HUES48 (cell line): ENCODE measurements at regions not wholly inside any gene's neighbourhood (a gene's known extent, or its start where the extent isn't known, plus 50 kb on each side); places are given as distances from the start of the nearest gene placed in this dataset.

ENCODE experiments used
- H3K27ac ChIP-seq: one replicate; pipeline ENCODE4 v1.7.0; 2013; ENCODE audit warnings: low read depth, low read length, inconsistent platforms
- H3K27me3 ChIP-seq: 2 replicates; pipeline ENCODE4 v1.6.1; 2013; ENCODE audit warnings: mild to moderate bottlenecking, low read length; ENCODE audit not compliant: control insufficient read depth, insufficient read depth
- H3K36me3 ChIP-seq: 2 replicates; pipeline ENCODE4 v1.6.1; 2013; ENCODE audit warnings: low read length; ENCODE audit not compliant: control insufficient read depth, insufficient read depth
- H3K4me1 ChIP-seq: 2 replicates; pipeline ENCODE4 v1.6.1; 2013; ENCODE audit warnings: mild to moderate bottlenecking, low read length; ENCODE audit not compliant: control insufficient read depth, insufficient read depth
- H3K4me3 ChIP-seq: 2 replicates; pipeline ENCODE4 v1.5.1; 2013; ENCODE audit warnings: mild to moderate bottlenecking, low read depth, low read length
- H3K9ac ChIP-seq: 2 replicates; pipeline ENCODE4 v1.6.1; 2013; ENCODE audit warnings: mild to moderate bottlenecking, low read depth, low read length, moderate library complexity
- H3K9me3 ChIP-seq: 2 replicates; pipeline ENCODE4 v1.6.1; 2013; ENCODE audit warnings: low read length; ENCODE audit not compliant: control insufficient read depth, insufficient read depth

DNA sequence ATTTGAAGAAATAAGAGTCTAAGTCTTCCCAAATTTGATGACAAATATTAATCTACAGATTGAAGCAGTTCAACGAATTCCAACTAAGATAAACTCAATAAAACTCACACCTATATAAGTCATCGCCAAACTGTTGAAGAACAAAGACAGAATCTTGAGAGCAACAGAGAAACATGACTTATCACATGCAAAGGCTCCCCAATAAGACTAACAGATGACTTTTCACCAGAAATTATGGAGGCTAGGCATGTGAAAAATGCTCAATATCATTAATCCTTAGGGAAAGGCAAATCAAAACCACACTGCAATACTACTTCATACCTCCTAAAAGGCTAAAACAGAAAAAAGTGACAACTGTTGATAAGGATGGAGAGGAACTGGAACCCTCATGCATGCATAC is 517.6 kb upstream of the SUCLG2 start:
- no peaks in the 10 kb centered on the region for H3K36me3 ChIP-seq
- no peaks in the 10 kb centered on the region for H3K27me3 ChIP-seq
- peaks cover 42% of the 10 kb centered on the region for H3K9me3 ChIP-seq
- H3K4me3 ChIP-seq, result no peak overlapping the region
- no peak overlapping the region for H3K27ac ChIP-seq
- H3K4me1 ChIP-seq, result no peaks in the 10 kb centered on the region
- H3K9ac ChIP-seq, result no peak overlapping the region

DNA sequence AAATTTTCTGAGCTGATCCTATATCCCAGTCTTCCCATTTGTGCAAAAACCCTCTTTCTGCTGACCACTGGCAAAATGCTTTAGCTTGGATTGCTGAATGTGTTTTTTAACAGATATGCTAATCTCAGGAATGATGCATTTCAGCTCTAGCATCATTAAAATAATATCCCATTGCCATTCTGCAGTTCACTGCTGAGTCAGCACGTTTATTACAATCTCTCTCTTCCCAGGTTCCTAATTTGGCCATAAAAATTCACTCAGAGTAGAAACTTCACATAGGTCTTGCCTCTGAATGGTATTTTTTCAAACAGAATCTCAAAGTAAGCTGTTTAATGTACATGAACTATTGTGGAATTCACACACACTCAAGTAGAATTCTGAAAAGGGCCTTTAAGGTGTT is 509.6 kb upstream of the SUCLG2 start:
- Histone ChIP-seq H3K27me3 (no peaks in the 10 kb centered on the region), H3K4me3 (no peak overlapping the region), H3K4me1 (0 out of 2 replicates have a peak, but pooled peaks cover 10% of the 10 kb centered on the region), H3K36me3 (no peaks in the 10 kb centered on the region), H3K9ac (no peak overlapping the region), H3K9me3 (no peaks in the 10 kb centered on the region), H3K27ac (no peak overlapping the region)

DNA sequence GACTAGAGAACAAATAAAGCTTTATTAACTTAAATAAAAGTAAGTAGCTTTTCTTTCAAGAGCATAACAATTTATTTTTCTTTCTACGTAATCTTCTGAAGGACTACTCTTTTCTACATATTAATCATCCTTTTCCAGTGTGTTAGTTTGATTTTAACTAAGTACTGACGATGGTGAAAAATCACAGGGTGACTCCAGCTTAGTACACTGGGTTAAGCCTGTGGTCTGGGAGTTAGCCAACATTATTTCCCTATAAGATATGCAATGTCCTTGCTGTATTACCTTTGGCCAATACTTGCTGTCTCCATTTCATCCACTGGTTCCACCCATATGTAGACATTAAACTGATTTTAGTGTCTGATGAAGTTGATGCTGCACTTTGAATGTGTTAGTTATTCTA is 508.6 kb upstream of the SUCLG2 start:
- Histone ChIP-seq H3K27me3 (no peaks in the 10 kb centered on the region), H3K4me1 (0 out of 2 replicates have a peak, but pooled peaks cover 10% of the 10 kb centered on the region), H3K9ac (no peak overlapping the region), H3K36me3 (no peaks in the 10 kb centered on the region), H3K9me3 (no peaks in the 10 kb centered on the region), H3K4me3 (no peak overlapping the region), H3K27ac (no peak overlapping the region)

DNA sequence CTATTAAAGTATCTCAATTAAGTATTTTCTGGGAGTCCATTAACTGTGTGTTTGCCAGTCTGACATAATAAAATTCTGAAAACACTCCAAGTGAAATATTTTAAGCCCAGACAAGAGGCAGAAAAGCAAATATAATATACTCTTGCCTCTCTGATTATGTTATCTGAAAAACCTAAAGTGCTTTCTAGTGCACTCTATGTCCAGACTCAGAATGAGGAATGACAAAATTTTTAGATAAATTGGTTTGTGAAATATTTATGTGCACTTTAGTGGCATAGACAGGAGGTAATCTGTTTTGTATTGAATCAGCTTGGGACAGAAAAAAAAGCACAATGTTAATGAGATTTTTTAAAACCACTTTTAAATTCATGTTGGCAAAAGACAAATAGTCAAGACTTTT is 508.2 kb upstream of the SUCLG2 start:
- H3K9me3 ChIP-seq, result no peaks in the 10 kb centered on the region
- no peak overlapping the region for H3K27ac ChIP-seq
- H3K27me3 ChIP-seq, result no peaks in the 10 kb centered on the region
- no peak overlapping the region for H3K9ac ChIP-seq
- 0 out of 2 replicates have a peak, but pooled peaks cover 10% of the 10 kb centered on the region for H3K4me1 ChIP-seq
- H3K4me3 ChIP-seq, result no peak overlapping the region
- H3K36me3 ChIP-seq, result no peaks in the 10 kb centered on the region

DNA sequence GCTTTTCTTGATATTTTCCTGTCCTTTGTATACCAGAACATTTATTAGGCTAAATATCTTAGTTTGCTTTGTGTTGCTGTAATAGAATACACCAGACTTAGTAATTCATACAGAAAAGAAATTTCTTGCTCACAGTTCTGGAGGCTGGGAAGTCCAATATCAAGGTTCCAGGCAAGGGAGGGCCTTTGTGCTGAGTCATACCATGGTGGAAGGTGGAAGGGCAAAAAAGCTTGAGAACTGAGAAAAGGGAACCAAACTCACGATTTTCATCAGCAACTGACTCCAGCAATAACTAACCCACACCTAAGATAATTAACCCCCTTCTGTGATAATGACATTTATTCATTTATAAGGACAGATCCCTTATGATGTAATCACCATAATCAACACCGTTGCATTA is 496.9 kb upstream of the SUCLG2 start:
- no peaks in the 10 kb centered on the region for H3K36me3 ChIP-seq
- no peak overlapping the region for H3K27ac ChIP-seq
- H3K9ac ChIP-seq, result no peak overlapping the region
- H3K27me3 ChIP-seq, result no peaks in the 10 kb centered on the region
- no peak overlapping the region for H3K4me3 ChIP-seq
- no peaks in the 10 kb centered on the region for H3K4me1 ChIP-seq
- H3K9me3 ChIP-seq, result no peaks in the 10 kb centered on the region

DNA sequence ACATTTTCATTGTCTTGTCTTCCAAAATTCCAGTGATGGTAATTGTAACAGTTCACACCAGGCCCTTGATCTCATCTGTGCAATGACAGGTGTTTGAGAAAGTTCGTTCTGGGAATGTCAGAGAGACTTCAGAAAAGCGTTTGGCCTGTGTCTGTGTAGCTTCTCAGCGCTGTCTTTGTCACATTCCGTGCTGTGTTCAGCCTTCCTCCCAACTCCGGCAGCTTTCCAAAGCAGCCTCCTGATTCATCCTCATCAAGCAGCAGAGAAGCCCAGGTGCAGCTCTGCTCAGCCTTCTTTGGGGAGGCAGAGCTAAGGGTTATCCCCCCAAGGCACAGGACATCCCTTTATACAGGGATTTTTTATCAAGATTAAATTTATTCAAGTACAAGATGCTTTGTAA is 494.0 kb upstream of the SUCLG2 start:
- H3K36me3 ChIP-seq, result no peaks in the 10 kb centered on the region
- no peaks in the 10 kb centered on the region for H3K27me3 ChIP-seq
- no peak overlapping the region for H3K9ac ChIP-seq
- H3K27ac ChIP-seq, result no peak overlapping the region
- H3K9me3 ChIP-seq, result no peaks in the 10 kb centered on the region
- no peak overlapping the region for H3K4me3 ChIP-seq
- no peaks in the 10 kb centered on the region for H3K4me1 ChIP-seq

DNA sequence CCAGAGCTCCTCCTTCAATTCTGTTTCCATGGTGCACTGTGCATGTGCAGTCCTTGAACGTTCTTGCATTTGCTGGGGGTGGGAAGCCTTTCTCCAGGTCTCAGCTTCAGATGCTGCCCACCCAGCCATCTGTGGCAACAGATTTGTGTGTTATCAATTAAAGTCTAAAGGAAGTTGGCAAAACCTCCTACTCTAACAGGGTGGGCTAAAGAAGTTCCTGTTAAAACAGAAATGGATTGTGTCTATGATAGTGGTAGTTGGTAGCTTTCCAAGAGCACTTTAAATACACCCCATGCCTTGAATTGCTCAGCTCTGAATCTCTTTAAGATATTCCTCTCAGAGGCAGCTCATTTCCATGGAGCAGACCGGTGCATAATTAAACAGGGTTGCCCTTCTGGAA is 488.0 kb upstream of the SUCLG2 start:
- H3K9ac ChIP-seq, result no peak overlapping the region
- no peaks in the 10 kb centered on the region for H3K27me3 ChIP-seq
- no peak overlapping the region for H3K27ac ChIP-seq
- H3K4me1 ChIP-seq, result no peaks in the 10 kb centered on the region
- no peaks in the 10 kb centered on the region for H3K9me3 ChIP-seq
- H3K4me3 ChIP-seq, result no peak overlapping the region
- no peaks in the 10 kb centered on the region for H3K36me3 ChIP-seq

DNA sequence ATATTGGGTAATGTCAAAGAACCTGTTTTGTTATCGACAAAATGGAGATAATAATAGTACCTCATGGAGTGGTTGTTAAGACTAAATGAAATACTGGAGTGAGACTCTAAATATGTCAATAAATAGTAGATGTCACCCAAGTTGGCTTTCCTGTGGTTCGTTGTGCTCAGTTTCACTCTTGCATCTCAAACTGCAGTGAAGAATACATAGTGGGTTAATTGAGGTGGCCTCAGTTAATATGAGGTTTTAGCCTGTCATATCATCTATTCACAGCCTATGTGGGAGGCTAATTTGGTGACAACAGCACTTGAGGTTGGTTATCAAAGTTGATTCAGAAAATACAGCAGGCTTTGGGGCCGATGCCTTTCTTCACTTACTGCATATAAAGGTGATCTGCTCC is 485.5 kb upstream of the SUCLG2 start:
- H3K9me3 ChIP-seq, result no peaks in the 10 kb centered on the region
- peaks cover 21% of the 10 kb centered on the region for H3K4me1 ChIP-seq
- H3K27me3 ChIP-seq, result no peaks in the 10 kb centered on the region
- H3K4me3 ChIP-seq, result no peak overlapping the region
- no peak overlapping the region for H3K27ac ChIP-seq
- no peaks in the 10 kb centered on the region for H3K36me3 ChIP-seq
- no peak overlapping the region for H3K9ac ChIP-seq

DNA sequence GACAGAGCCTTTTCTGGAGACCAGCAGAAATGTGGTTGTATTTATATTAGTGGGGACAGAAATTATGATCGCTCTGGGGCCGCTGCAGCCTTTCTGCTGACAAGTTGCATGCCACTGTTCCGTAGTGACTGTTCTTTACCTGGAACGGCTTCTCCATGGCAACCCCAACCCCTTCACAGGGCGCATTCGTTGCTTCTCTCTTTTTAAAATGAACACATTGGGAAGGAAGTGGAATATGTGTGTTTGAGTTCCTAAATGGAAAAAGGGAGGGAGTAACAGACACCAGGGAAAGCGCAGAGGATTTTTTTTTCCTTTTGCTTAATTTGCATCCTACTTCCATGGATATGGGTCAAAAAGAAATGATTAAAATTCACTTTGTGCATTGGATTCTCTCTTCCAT is 482.0 kb upstream of the SUCLG2 start:
- no peak overlapping the region for H3K27ac ChIP-seq
- no peak overlapping the region for H3K4me3 ChIP-seq
- H3K27me3 ChIP-seq, result no peaks in the 10 kb centered on the region
- H3K4me1 ChIP-seq, result peaks cover 28% of the 10 kb centered on the region
- H3K36me3 ChIP-seq, result no peaks in the 10 kb centered on the region
- H3K9me3 ChIP-seq, result no peaks in the 10 kb centered on the region
- no peak overlapping the region for H3K9ac ChIP-seq

DNA sequence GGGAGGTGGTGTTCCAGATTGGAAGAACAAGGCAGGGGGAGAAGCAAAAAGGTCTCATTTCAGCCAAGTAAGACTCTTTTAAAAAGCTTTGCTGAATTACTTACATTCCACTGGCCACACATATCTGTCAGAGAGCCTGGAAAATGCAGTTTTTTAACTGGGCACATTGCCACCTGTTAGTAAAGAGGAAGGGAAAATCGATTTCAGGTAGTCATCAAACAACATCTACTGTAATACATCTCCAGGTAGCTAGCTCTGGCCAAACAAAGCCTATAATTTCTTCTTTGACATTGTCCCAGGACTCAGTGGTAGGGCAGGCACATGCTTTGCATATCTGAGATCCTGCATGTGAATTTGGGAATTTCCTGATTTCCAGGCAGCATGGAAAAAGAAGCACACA is 480.7 kb upstream of the SUCLG2 start:
- H3K4me3 ChIP-seq, result no peak overlapping the region
- no peak overlapping the region for H3K9ac ChIP-seq
- H3K27me3 ChIP-seq, result no peaks in the 10 kb centered on the region
- H3K9me3 ChIP-seq, result no peaks in the 10 kb centered on the region
- H3K27ac ChIP-seq, result no peak overlapping the region
- H3K4me1 ChIP-seq, result peaks cover 28% of the 10 kb centered on the region
- no peaks in the 10 kb centered on the region for H3K36me3 ChIP-seq

DNA sequence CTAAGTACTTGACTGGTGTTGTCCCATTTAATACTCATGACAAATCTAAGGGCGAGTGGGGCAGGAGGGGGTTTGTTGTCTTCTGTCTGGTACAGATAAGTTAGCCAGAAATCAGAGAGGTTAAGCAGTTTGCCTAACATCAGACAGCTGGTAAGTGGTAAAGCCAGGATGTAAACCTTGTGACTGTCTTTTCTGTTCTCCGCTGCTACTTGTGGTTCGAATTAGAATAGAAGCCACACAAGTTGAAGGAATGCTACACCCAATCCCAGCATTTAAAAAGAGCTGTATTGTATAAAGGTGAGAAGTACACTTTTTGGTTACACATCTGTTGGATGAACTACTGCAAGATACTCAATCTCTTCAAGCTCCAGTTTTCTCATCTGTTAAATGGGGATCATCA is 474.7 kb upstream of the SUCLG2 start:
- H3K27ac ChIP-seq, result no peak overlapping the region
- H3K4me1 ChIP-seq, result peaks cover 7% of the 10 kb centered on the region; the same call in 1 of the 2 replicates
- no peak overlapping the region for H3K9ac ChIP-seq
- no peaks in the 10 kb centered on the region for H3K27me3 ChIP-seq
- no peaks in the 10 kb centered on the region for H3K9me3 ChIP-seq
- H3K4me3 ChIP-seq, result no peak overlapping the region
- no peaks in the 10 kb centered on the region for H3K36me3 ChIP-seq

DNA sequence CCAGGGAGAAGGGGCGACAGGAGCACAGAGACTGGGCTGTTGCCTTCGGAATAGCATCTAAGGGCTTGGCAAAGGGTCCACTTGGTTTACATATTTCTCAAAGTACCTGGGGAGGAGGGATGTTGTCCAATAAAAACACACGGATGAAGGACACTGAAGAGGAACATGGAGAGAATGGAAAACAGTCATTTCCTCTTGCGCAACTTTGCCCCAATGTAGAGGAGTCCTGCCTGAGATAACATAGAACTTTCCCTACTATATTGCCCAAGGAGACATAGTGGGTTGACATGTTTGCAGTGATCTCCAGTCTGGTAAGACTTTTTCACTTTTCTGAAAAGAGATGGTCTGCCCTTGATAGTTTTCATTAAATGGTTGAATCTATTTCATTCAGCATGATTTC is 468.8 kb upstream of the SUCLG2 start:
- H3K27me3 ChIP-seq, result no peaks in the 10 kb centered on the region
- no peak overlapping the region for H3K4me3 ChIP-seq
- H3K27ac ChIP-seq, result no peak overlapping the region
- no peaks in the 10 kb centered on the region for H3K36me3 ChIP-seq
- no peak overlapping the region for H3K9ac ChIP-seq
- H3K9me3 ChIP-seq, result no peaks in the 10 kb centered on the region
- no peaks in the 10 kb centered on the region for H3K4me1 ChIP-seq
